Neural cell (in vitro differentiated cells): ENCODE measurements at regions not wholly inside any gene's neighbourhood (a gene's known extent, or its start where the extent isn't known, plus 50 kb on each side); places are given as distances from the start of the nearest gene placed in this dataset.

Source experiments
- H2AFZ ChIP-seq: fragments of 200-600, 300-800 bp; sonication (generic), shearing (Covaris generic); 2 replicates; pipeline ENCODE4 v1.6.0; 2014; ENCODE audit warnings: low read depth, mild to moderate bottlenecking, antibody characterized with exemption, low read length, moderate library complexity
- H3F3A ChIP-seq: fragments of 200-600 bp; shearing (Covaris generic); 2 replicates; pipeline ENCODE4 v1.6.1; 2016; ENCODE audit warnings: mild to moderate bottlenecking, moderate library complexity, mixed read lengths, antibody characterized with exemption, low read length; ENCODE audit not compliant: insufficient read depth, poor library complexity, severe bottlenecking
- H3K27ac ChIP-seq: fragments of 200-600, 300-800 bp; sonication (generic), shearing (Covaris generic); 2 replicates; pipeline ENCODE4 v1.5.1; 2014; ENCODE audit warnings: mild to moderate bottlenecking, low read length, moderate library complexity
- H3K27me3 ChIP-seq: fragments of 300-800, 200-600 bp; sonication (generic), shearing (Covaris generic); 2 replicates; pipeline ENCODE4 v1.6.0; 2014; ENCODE audit warnings: mild to moderate bottlenecking, low read depth, low read length, moderate library complexity; ENCODE audit not compliant: insufficient read depth
- H3K36me3 ChIP-seq: fragments of 300-800, 200-600 bp; sonication (generic), shearing (Covaris generic); 2 replicates; pipeline ENCODE4 v1.5.1; 2014; ENCODE audit warnings: mild to moderate bottlenecking, antibody characterized with exemption, low read length, moderate library complexity; ENCODE audit not compliant: insufficient read depth
- H3K4me2 ChIP-seq: fragments of 300-800, 200-600 bp; sonication (generic), shearing (Covaris generic); 2 replicates; pipeline ENCODE4 v1.6.0; 2014; ENCODE audit warnings: mild to moderate bottlenecking, low read length
- H3K4me3 ChIP-seq: fragments of 300-800, 200-600 bp; sonication (generic), shearing (Covaris generic); 2 replicates; pipeline ENCODE4 v1.5.1; 2014; ENCODE audit warnings: mild to moderate bottlenecking, low read length, moderate library complexity
- H3K79me2 ChIP-seq: fragments of 200-600 bp; shearing (Covaris generic); replicated peaks from 2 replicates; pipeline ENCODE4 v1.6.0; 2014; ENCODE audit warnings: mild to moderate bottlenecking, low read length, moderate library complexity; ENCODE audit not compliant: insufficient read depth
- H3K9ac ChIP-seq: fragments of 300-800, 200-600 bp; sonication (generic), shearing (Covaris generic); 2 replicates; pipeline ENCODE4 v1.6.1; 2016; ENCODE audit warnings: mild to moderate bottlenecking, low read length, mixed read lengths
- H3K9me2 ChIP-seq: fragments of 200-600 bp; shearing (Covaris generic); 2 replicates; pipeline ENCODE4 v1.6.1; 2016; ENCODE audit warnings: mild to moderate bottlenecking, low read length, mixed read lengths; ENCODE audit not compliant: insufficient read depth
- H3K9me3 ChIP-seq: fragments of 200-600, 300-800 bp; sonication (generic), shearing (Covaris generic); 2 replicates; pipeline ENCODE4 v1.6.1; 2016; ENCODE audit warnings: mild to moderate bottlenecking, mixed run types, low read length, moderate library complexity, mixed read lengths
- H4K20me1 ChIP-seq: fragments of 200-600 bp; shearing (Covaris generic); 2 replicates; pipeline ENCODE4 v1.6.1; 2016; ENCODE audit warnings: mild to moderate bottlenecking, mixed run types; ENCODE audit not compliant: insufficient read depth
- EP300 ChIP-seq: fragments of 450-650 bp; conservative IDR thresholded peaks from 2 replicates; pipeline ENCODE4 v1.6.1; 2014; ENCODE audit warnings: antibody characterized with exemption, mild to moderate bottlenecking, moderate library complexity; ENCODE audit not compliant: poor library complexity, severe bottlenecking
- EZH2 ChIP-seq: fragments of 200-600, 300-800 bp; shearing (Covaris generic), sonication (generic); IDR thresholded peaks from 2 replicates; pipeline ENCODE4 v1.6.1; 2014; ENCODE audit warnings: antibody characterized with exemption, low read length, borderline replicate concordance, mild to moderate bottlenecking; ENCODE audit not compliant: insufficient read depth, poor library complexity, severe bottlenecking
- MXI1 ChIP-seq: fragments of 450-650 bp; conservative IDR thresholded peaks from 2 replicates; pipeline ENCODE4 v1.6.1; 2014; ENCODE audit warnings: antibody characterized with exemption, mild to moderate bottlenecking; ENCODE audit not compliant: poor library complexity, severe bottlenecking
- POLR2AphosphoS5 ChIP-seq: IDR thresholded peaks from 2 replicates; pipeline ENCODE4 v1.6.1; 2012
- RAD21 ChIP-seq: fragments of 450-650 bp; conservative IDR thresholded peaks from 2 replicates; pipeline ENCODE4 v1.6.1; 2014; ENCODE audit warnings: antibody characterized with exemption, mild to moderate bottlenecking, moderate library complexity
- SMC3 ChIP-seq: fragments of 450-650 bp; conservative IDR thresholded peaks from 2 replicates; pipeline ENCODE4 v1.6.1; 2014; ENCODE audit warnings: antibody characterized with exemption, mild to moderate bottlenecking, moderate library complexity; ENCODE audit not compliant: poor library complexity
- TAF1 ChIP-seq: IDR thresholded peaks from 2 replicates; pipeline ENCODE4 v1.6.1; 2012; ENCODE audit warnings: low read depth
- TF ChIP-seq, protein P1 (sequence below): IDR thresholded peaks from 2 replicates; pipeline ENCODE4 v1.6.1; 2012; ENCODE audit warnings: borderline replicate concordance
- TF ChIP-seq, protein P2 (sequence below): fragments of 450-650 bp; IDR thresholded peaks from 2 replicates; pipeline ENCODE4 v1.5.1; 2014; ENCODE audit warnings: antibody characterized with exemption, mild to moderate bottlenecking, moderate library complexity; ENCODE audit not compliant: poor library complexity, severe bottlenecking

DNA sequence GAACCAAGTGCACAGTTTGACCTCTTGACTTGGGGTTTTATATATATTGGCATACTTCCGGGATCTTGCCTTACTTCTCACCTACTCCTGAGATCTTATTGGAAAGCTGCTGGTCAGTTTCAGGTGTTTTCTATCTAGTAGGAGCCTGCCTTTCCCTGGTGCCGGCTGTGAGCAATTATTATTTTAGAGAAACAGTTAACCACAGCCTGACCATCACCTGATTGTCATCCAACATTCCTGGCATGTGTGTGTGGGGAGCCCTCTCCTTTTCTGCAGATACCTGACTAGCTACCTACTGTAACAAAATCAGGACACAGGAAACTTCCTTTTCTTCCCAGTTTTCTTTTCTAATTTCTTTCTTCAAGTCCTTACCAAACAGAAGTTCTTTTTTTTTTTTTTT is 220.4 kb downstream of the ATP23 start:
- no peak for TF ChIP-seq EZH2
- TF ChIP-seq, protein P1, sequence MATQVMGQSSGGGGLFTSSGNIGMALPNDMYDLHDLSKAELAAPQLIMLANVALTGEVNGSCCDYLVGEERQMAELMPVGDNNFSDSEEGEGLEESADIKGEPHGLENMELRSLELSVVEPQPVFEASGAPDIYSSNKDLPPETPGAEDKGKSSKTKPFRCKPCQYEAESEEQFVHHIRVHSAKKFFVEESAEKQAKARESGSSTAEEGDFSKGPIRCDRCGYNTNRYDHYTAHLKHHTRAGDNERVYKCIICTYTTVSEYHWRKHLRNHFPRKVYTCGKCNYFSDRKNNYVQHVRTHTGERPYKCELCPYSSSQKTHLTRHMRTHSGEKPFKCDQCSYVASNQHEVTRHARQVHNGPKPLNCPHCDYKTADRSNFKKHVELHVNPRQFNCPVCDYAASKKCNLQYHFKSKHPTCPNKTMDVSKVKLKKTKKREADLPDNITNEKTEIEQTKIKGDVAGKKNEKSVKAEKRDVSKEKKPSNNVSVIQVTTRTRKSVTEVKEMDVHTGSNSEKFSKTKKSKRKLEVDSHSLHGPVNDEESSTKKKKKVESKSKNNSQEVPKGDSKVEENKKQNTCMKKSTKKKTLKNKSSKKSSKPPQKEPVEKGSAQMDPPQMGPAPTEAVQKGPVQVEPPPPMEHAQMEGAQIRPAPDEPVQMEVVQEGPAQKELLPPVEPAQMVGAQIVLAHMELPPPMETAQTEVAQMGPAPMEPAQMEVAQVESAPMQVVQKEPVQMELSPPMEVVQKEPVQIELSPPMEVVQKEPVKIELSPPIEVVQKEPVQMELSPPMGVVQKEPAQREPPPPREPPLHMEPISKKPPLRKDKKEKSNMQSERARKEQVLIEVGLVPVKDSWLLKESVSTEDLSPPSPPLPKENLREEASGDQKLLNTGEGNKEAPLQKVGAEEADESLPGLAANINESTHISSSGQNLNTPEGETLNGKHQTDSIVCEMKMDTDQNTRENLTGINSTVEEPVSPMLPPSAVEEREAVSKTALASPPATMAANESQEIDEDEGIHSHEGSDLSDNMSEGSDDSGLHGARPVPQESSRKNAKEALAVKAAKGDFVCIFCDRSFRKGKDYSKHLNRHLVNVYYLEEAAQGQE: no peak
- TF ChIP-seq POLR2AphosphoS5: no peak
- TF ChIP-seq, protein P2, sequence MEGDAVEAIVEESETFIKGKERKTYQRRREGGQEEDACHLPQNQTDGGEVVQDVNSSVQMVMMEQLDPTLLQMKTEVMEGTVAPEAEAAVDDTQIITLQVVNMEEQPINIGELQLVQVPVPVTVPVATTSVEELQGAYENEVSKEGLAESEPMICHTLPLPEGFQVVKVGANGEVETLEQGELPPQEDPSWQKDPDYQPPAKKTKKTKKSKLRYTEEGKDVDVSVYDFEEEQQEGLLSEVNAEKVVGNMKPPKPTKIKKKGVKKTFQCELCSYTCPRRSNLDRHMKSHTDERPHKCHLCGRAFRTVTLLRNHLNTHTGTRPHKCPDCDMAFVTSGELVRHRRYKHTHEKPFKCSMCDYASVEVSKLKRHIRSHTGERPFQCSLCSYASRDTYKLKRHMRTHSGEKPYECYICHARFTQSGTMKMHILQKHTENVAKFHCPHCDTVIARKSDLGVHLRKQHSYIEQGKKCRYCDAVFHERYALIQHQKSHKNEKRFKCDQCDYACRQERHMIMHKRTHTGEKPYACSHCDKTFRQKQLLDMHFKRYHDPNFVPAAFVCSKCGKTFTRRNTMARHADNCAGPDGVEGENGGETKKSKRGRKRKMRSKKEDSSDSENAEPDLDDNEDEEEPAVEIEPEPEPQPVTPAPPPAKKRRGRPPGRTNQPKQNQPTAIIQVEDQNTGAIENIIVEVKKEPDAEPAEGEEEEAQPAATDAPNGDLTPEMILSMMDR: no peak
- no peak for TF ChIP-seq EP300
- no peak for TF ChIP-seq RAD21
- Histone ChIP-seq H3K4me3 (no peak overlapping the region), H2AFZ (no peak overlapping the region), H3K9me2 (no peaks in the 10 kb centered on the region), H3K9me3 (no peaks in the 10 kb centered on the region), H3F3A (no peaks in the 10 kb centered on the region), H3K27me3 (no peaks in the 10 kb centered on the region), H3K36me3 (no peaks in the 10 kb centered on the region), H4K20me1 (no peaks in the 10 kb centered on the region), H3K9ac (no peak overlapping the region), H3K27ac (no peak overlapping the region), H3K4me2 (no peak overlapping the region), H3K79me2 (no peaks in the 10 kb centered on the region)

DNA sequence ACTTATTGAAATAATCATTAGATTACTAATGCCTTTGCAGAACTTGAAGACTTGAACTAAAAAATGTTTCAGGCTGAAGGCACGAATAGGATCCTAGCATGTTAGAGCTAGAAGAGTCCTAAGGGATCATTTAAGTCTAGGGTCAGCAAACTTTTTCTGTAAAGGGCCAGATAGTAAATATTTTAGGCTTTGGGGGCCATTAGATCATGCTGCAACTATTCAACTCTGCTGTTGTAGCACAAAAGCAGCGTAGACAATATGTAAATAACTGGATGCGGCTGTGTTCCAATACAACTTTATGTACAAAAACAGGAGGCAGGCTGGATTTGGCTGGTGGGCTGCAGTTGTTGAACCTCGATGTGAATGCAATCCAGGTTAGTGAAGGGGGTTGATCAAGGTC is 221.7 kb downstream of the ATP23 start:
- Histone ChIP-seq H3K4me3 (no peak overlapping the region), H3F3A (no peaks in the 10 kb centered on the region), H3K36me3 (no peaks in the 10 kb centered on the region), H3K4me2 (no peak overlapping the region), H4K20me1 (no peaks in the 10 kb centered on the region), H3K27me3 (no peaks in the 10 kb centered on the region), H3K79me2 (no peaks in the 10 kb centered on the region), H3K27ac (no peak overlapping the region), H2AFZ (no peak overlapping the region), H3K9me2 (no peaks in the 10 kb centered on the region), H3K9ac (no peak overlapping the region), H3K9me3 (no peaks in the 10 kb centered on the region)
- TF ChIP-seq TAF1 (no peak), RAD21 (no peak), EZH2 (no peak), POLR2AphosphoS5 (no peak), SMC3 (no peak), EP300 (no peak), MXI1 (no peak)
- TF ChIP-seq, protein P2: no peak
- TF ChIP-seq, protein P1: no peak
